ENCODE measurements at regions not wholly inside any gene's neighbourhood (a gene's known extent, or its start where the extent isn't known, plus 50 kb on each side); places are given as distances from the start of the nearest gene placed in this dataset.
"Not testable (repeated sequence)": the region's sequence is repeated elsewhere in the genome, so short reads cannot be mapped to it uniquely, and the experiment has no call there.

- no peak for DNase-seq
These were observed 245.7 kb downstream of the ADCYAP1 start for GRCh38 chr18:1150344-1150743.

- DNase-seq, result not testable (repeated sequence)
These were observed 248.3 kb downstream of the ADCYAP1 start for GRCh38 chr18:1152958-1153357.

- DNase-seq, result no peak
These were observed 268.9 kb downstream of the ADCYAP1 start for GRCh38 chr18:1173593-1173992.

GRCh38 chr18:1177232-1177631 is 272.6 kb downstream of the ADCYAP1 start:
- DNase-seq, result no peak

- DNase-seq, result no peak
These were observed 286.7 kb downstream of the ADCYAP1 start for GRCh38 chr18:1191341-1191740.

- DNase-seq, result no peak
These were observed 308.5 kb downstream of the ADCYAP1 start for GRCh38 chr18:1213126-1213525.

- DNase-seq, result no peak
These were observed 318.2 kb downstream of the ADCYAP1 start for GRCh38 chr18:1222880-1223279.

GRCh38 chr18:1227025-1227424 is 322.4 kb downstream of the ADCYAP1 start:
- DNase-seq, result no peak

GRCh38 chr18:1229634-1230033 is 325.0 kb downstream of the ADCYAP1 start:
- no peak for DNase-seq

- DNase-seq, result no peak
These were observed 328.2 kb downstream of the ADCYAP1 start for GRCh38 chr18:1232867-1233266.

- no peak for DNase-seq
These were observed 336.0 kb downstream of the ADCYAP1 start for GRCh38 chr18:1240701-1241100.

- DNase-seq, result no peak
These were observed 339.9 kb downstream of the ADCYAP1 start for GRCh38 chr18:1244397-1245122.

GRCh38 chr18:1246827-1247226 is 342.2 kb downstream of the ADCYAP1 start:
- DNase-seq, result no peak

GRCh38 chr18:1252534-1252933 is 347.9 kb downstream of the ADCYAP1 start:
- DNase-seq, result no peak

- no peak for DNase-seq
These were observed 348.3 kb downstream of the ADCYAP1 start for GRCh38 chr18:1252936-1253335.

GRCh38 chr18:1253827-1254226 is 349.2 kb downstream of the ADCYAP1 start:
- DNase-seq, result no peak

- no peak for DNase-seq
These were observed 356.4 kb downstream of the ADCYAP1 start for GRCh38 chr18:1261054-1261453.

GRCh38 chr18:1267021-1267420 is 362.4 kb downstream of the ADCYAP1 start:
- DNase-seq, result no peak

- no peak for DNase-seq
These were observed 365.4 kb downstream of the ADCYAP1 start for GRCh38 chr18:1270081-1270480.

GRCh38 chr18:1273469-1273868 is 368.8 kb downstream of the ADCYAP1 start:
- no peak for DNase-seq

GRCh38 chr18:1292167-1292566 is 387.5 kb downstream of the ADCYAP1 start:
- no peak for DNase-seq

- no peak for DNase-seq
These were observed 389.6 kb downstream of the ADCYAP1 start for GRCh38 chr18:1294229-1294628.

GRCh38 chr18:1296237-1296636 is 391.6 kb downstream of the ADCYAP1 start:
- no peak for DNase-seq

- no peak for DNase-seq
These were observed 398.2 kb downstream of the ADCYAP1 start for GRCh38 chr18:1302861-1303260.

GRCh38 chr18:1304392-1304992 is 399.8 kb downstream of the ADCYAP1 start:
- no peak for DNase-seq

Data from HCEC 1CT (cell line).